Amniotic epithelial cell (primary cell): ENCODE measurements at regions not wholly inside any gene's neighbourhood (a gene's known extent, or its start where the extent isn't known, plus 50 kb on each side); places are given as distances from the start of the nearest gene placed in this dataset.

ENCODE experiments used
- DNase-seq: peaks from one replicate; pipeline ENCODE4 v3.0.0-alpha.2; 2010; ENCODE audit warnings: low read depth

- DNase-seq: peak; percentile 86
These were observed 51.8 kb upstream of the B3GALNT1 start for GRCh38 chr3:161156936-161157335.

DNA sequence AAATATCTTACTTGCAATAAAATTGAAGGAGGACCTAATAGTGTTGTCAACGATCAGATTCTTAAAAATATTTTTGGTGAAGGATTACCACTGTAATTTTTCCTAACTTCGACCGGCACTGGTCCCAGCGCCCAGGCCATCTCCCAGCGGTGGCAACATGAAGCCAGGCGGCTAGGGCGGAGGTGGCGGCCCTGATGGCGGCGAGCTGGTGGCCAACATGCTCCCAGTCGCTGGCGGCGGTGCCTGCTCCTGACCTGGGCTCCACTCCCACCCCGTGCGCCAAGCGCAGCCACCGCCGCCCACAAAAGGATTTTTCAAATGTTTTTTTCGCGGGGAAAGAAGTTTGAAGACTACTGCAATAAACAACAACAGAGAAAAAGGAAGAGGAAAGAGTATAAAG, 56.5 kb upstream of the B3GALNT1 start:
- DNase-seq: no peak

GRCh38 chr3:161163297-161163696, 57.8 kb upstream of the NMD3 start:
- DNase-seq: peak; percentile 98

DNA sequence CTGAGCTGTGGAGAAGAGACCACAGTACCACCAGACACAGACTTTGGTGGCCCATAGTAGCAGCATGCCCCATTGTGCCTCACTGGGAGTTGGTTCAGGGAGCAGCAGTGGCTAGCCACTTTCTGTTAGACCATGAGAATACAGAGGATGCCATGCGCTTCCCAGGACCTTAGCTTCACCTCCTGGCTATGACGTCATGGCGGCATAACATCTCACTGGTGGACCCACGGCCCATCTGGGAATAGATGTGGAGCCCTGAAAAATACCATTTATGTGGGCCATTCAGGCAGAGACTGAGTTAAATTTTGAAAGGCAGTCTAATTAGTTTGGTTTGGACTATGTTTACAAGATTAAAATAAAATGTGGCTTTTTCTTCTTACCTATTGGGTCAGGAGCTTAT, 55.1 kb upstream of the NMD3 start:
- no peak for DNase-seq

DNA sequence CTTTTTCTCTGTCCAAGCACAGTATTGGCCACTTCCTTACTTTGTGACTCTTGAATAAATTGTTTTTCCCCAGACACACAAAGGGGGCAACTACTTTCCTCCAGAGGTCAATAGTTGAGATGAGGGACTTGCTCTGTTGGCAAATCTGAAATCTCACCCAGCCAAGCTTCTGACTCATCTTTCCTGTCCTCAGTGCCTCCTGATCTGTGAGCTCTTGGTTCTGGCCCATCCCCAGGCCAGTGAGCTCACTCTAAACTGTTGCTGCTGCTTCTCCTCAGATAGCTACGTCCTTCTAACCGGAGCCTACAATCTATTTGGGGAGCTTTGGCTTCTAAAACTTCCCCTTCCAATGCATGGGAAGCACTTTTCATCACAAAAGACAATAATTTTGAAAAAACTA, 50.0 kb upstream of the NMD3 start:
- DNase-seq: peak; percentile 93
